Activated CD4-positive, alpha-beta T cell treated with anti-CD3 and anti-CD28 coated beads, Interleukin-2, amount 50 U/mL, for 16 hours (primary cell): ENCODE measurements at regions not wholly inside any gene's neighbourhood (a gene's known extent, or its start where the extent isn't known, plus 50 kb on each side); places are given as distances from the start of the nearest gene placed in this dataset.

Source experiments
- DNase-seq: peaks from one replicate; pipeline ENCODE4 v3.0.0-alpha.2; 2020

DNA sequence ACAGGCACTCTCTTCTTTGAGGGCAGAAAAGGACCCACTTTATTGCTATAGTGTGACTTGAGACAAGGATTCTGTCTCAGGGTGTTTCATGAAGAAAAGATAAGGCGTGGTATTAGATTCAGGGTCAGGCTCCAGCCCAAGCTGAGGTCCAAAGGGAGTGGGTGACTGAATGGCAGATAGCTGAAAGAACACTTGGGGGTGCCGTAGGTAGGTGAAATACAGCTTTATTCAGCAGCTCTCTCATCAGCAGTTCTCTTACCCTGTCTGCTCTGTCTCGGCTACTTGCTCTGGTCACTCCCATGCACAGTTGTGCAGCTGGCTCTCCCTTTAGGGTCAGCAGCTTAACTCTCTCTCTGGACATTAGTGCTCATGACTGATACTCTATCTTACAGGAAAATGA is 379.9 kb downstream of the LPIN1 start:
- no peak for DNase-seq

DNA sequence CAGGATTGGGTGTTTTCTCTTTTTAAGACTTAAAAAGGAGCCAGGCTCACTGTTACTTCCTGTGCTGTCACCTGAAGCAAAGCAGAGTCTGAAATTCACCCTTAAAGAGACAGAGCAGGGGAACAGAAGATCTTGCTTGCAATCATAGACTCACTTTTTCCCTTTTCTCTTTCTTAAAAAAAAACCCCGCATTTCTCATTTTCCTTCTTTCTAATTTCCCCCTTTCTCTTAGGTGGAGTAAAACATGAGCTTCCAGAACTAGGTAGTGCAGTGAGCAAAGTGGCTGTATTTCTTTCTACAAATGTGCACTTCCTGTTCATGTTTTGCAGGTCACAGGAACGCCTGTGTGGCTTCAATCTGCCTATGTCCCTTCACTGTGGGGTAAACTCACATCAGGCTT is 381.2 kb downstream of the LPIN1 start:
- no peak for DNase-seq

DNA sequence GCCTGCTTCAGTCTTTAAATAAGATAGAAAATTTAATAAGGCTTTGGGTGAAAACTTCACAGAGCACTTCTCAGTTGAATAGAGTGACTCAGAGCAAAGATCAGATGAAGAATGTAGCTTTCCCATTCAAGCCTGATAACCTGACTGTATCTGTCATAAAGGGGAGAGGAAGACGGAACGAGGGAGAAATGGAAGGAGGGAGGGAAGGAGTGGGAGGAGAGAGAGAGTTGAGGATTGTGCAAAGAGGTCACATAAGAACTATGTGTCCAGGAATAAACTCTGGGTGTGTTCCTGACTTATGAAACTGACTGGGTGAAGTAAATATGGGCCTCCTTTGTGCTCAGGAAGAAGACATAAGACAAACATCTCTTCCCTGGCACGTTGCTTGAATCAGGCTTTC is 385.5 kb downstream of the LPIN1 start:
- no peak for DNase-seq

DNA sequence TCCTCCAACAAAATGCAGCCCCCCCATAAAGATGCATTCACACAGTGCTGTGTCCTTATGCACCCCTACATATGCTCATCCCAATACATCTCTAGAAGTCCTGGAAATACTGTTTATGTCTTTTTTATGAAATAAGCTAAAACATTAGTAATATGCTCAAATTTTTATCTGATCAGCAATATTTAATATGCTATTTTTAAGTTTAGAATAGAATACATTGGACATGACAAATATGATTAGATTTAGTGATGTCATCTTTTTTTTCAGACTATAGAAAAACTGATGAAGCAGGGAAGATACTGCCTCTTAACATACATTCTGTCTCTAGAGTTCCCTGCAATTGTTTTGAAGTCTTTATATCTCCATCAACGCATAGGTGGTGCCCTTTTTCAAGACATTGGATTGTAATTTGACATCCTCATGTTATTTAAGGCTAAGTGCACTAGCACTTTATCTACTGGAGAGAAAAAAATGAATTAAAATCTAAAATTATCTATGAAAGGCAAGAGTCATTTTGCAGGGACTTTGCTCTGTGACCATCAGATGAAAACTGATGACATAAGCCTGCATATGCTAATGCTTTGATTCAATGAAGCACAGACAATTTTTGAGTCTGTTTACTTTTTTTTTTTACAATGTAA is 395.3 kb downstream of the LPIN1 start:
- no peak for DNase-seq

DNA sequence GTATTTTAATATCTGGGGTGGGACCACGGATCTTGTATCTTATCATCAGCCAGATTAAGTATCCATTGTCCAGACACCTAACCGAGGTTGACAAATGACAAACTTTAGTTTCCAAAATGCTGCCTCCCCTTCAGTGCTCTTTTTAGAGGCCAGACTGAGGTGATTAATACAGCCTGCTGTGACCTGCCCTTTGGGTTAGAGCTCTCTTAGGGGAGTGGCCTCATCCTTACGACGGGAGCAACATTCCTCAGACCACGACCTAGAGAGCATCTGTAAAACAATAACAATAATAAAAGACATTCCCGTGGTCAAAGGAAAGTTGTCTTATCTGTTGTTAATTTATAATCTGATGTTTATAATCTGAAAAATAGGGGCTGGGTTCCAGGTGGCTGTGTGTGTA is 405.3 kb downstream of the LPIN1 start:
- no peak for DNase-seq

DNA sequence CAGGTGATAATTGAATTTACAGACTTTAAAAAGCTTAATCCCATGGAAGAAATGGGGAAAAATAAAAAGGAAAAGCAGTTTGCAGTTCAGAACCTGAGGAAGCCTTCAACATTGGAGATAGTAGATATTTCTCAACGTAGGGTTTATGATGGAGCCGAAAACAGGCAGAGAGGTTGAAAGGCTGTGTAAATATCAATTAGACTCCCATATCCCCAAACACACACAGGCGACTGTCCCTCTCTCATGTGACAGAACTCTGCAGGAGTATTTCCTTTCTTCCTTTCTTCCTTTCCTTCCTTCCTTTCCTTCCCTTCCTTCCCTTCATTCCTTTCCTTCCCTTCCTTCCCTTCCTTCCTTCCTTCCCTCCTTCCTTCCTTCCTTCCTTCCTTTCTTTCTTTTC is 406.5 kb downstream of the LPIN1 start:
- no peak for DNase-seq

DNA sequence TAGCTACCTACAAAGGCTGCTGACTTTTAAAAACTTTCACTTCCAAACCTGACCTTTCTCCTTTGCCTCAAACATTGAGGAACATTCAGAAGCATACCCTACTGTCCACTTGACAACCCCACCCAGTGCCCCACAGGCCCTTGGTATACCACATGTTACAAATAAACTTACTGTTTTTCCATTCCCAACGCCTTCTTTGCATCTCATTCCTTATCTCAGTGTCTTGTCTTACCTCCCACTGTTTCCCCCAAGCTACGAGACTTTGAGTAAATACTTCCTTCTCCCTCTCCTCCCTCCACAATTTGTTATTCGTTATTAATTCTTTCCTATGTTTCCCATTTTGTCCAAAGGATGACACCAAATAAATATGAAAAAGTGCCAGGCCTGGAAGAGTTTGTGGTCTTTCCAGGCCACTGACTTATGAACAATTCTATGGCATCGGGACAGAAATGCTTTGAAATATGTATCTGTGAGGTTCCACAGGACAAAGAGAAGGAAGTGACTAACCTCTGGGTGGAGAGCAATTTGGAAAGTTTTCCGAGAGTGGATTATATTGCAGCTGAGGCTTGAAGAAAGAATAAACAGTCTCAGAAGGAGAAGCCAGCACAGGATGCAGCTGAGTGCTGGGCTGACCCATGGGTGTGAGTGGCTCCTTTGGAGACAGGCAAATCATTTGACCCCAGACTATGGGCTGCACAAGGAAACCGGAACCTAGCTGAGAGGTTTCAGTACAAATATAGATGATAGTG is 409.0 kb downstream of the LPIN1 start:
- DNase-seq, result no peak

DNA sequence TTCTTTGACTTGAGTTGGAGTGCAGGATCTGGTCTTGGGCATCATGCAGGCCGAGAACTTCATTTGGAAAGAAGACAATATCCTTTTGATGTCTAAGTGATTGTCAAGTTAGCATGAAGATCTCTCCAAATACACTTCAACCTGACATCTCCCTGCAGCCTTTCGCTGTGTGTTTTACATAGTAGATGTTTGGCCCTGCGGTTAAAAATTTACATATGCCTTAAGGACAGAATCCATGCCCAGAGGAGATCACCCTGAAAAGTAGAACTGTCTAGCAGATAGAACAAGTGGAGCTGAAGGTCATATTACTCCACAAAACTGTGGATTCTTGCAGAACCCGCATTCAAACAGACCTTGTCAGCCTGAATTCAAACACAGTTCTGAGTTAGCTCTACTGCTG is 409.9 kb downstream of the LPIN1 start:
- DNase-seq, result no peak

DNA sequence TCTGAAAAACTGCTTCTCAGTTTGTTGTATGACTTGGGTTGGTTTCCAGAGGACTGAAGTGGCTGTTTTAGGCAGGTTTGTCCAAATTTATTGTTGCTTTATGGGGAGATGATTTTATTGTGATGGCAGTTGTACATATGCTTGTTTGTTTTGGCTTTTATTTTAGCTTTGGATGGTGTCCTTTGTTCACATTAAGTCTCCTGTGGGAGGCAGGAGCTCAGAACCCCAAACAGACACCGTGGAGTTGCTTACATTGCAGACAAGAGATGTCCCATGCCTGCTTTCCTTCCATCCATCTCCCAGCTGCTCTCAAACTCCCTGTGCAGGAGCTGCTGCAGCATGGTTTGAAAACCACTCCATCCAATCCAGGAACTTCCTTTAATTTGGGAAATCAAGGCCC is 414.7 kb downstream of the LPIN1 start:
- no peak for DNase-seq

DNA sequence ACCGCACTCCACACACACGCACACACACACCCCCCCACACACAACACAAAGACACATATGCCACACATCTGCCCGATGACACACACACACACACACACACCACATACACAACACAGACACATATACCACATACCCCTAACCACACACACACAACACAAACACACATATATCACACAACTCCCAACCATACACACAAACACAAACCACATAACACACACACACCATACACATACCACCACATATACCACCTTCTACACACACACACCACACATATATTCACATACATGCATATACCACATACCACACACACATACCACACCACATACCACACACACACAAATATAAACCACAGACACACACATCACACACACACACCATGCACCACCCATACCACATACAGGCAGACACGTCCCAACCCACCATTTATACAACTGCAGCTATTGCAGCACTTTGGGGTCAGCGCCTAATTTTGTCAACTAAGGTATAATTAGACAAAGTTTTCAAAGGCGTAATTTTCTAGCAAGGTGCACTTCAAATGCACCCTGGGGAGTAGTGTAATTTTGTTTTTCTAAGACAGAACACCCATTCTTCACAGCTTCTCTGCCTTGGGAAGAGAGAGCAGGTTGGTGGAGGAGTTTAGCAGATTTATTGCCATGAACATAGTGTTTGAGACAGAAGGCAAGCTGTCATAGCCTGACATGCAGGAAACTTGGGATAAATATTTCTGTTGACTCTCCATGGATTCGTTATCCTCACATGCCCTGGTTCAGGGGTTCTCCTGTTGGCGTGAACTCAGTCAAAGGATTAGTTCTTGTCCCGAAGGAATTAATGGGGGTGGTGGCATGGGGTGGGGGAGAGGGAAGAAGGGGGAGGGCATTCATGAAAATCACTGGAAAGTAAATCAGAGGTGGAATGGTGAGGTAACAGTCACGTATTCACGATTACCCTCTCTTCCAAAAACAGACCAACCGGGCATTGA is 416.1 kb downstream of the LPIN1 start:
- no peak for DNase-seq

DNA sequence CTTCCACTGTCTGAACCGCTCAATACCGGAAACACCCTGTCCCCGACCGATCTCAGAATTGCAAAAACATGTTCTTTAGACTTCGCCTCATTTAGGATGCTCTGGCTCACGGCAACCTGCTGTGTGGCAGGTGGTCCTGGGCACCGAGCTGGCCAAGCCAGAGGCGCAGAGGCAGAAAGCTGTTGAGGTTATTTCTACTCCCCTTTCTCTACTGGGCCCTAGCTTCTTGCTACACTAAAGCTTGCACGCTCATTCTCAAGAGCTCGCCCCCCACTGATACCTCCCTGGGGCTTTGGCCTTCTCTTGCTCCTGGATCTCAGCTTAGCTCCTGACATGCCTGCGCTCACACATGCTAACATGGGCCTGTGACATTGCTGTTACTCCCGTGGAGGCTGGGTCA is 417.4 kb downstream of the LPIN1 start:
- no peak for DNase-seq

DNA sequence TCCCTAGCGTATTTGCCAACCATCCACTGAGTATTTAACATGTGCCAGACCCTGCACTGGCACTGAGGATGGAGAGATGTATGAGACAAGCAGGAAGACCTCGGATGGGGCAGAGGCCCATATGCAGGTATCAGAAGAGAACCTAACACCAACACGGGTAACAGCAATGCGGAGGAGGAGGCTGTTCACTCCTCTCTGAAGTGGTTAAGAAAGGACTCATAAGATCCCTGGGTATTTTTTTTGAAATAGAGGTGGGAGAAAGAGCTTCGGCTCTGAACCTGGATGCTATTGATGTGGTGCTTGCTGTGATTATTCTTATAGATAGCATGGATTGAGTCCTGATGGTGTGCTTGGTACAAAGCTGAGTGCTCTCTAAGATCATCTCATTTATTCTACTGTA is 418.3 kb downstream of the LPIN1 start:
- no peak for DNase-seq

DNA sequence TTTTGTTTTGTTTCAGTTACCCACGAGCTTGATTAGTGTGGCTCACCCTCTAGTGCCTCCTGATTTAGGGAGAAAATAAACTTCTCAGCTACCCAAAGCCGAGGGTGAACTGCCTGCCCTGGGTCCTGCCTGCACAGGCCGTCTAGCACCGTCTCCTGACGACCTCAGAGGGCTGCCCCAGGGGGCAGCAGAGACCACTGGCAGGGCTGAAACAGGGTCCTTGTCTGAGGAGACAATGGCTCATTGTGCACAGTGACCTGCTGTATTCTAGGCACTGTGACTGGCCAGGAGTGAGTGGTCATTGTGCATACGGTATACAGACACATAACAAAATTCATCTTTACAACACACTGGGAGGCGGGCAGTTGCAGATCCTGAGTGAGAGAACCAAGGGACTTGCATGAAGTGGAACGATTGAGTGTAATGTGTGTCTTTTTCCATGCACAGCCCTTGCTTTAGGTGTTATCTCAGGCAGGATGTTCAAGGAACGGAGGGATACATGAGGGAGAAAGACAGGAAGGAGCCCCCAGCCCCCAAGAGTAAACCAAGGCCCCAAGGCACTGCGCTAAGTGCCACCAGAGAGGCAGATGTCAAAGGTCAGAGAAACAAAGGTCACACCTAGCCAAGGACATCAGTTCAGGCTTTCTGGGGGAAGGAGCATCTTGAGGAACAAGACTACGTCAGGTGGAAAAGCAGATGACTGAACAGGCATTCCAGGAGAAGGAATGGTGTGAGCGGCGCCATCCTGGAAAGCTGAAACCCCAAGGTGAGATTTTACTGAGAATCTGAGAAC is 421.3 kb downstream of the LPIN1 start:
- no peak for DNase-seq

DNA sequence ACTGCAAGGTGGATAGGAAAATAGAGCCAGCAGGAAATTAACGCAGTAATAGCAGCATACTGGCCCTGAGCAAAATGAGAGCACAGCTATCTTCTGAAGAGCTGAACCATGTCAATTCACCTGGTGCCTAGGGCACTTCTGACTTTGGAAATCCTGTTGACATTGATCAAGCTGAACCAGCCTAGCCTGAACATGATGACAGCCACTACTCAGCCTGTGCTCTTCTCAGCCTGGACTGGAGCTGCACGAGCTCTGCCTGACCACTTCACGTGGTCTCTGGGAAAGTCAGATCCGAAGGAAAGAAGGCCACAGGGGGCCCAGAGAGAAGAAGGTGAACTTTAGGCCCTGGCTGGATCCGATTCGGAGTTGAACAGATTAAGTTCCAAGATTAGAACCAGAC is 421.9 kb downstream of the LPIN1 start:
- no peak for DNase-seq

DNA sequence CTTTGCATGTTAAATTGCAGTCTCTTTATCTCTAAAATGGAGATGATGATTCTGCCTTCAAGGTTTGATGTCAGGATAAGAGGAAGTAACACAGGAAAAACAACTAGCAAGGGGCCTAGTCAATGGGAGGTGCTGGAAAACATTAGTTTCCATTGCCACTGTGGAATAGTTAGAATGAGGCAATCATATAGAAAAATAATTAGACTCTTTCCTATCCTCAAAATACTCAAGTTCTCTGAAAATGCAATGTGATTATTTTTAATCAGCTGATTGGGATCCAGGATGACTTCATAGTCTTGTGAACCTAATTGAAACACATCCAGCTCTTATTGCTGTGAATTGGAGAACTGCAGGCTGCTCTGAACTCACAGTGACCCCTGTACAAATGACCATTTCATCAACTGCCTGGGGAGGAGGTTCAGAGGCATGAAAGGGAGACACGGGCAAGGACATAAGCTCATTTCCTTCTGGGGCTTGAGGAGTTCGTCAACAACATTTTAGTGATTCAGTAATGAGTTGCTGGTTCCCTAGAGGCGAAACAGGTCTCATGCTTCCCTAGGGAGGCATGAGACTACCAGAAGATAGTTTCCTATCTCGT is 422.5 kb downstream of the LPIN1 start:
- no peak for DNase-seq

DNA sequence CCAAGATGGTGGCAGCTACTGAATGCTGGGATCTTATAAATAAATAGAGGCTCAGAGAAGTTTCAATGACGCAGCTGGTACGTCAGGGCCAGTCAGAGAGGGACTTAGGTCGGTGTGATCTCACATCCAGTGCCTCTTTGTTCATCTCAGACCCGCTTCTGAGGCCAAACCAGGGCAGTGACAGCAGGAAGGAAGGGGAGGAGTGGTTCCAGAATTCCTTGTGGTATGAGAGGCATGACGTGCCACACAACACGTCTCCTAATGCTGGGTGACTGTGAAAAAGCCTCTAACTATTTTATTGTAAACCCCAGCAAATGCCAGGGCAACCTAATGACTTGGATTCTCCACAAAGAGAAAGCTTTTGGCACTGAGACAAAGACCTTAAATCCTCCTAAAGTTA is 423.3 kb downstream of the LPIN1 start:
- no peak for DNase-seq

DNA sequence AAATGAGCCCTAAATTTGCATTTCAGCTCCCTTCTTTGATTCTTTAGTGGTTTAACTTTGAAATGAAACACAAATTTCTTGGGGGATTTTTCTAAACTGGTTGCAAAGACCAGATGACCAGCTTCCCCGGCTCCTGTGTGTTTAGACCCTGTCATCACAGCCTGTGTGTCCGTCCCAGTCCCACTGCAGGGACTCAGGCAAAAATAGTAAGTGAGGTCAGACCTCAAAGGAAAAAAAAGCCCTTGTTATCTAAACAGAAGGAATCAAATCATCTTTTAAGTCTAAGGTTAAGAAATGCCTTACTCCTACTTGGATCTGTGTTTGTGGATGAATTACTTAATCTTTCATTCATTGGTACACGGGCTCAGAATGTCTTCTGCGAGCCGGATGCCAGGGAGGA is 423.7 kb downstream of the LPIN1 start:
- no peak for DNase-seq

DNA sequence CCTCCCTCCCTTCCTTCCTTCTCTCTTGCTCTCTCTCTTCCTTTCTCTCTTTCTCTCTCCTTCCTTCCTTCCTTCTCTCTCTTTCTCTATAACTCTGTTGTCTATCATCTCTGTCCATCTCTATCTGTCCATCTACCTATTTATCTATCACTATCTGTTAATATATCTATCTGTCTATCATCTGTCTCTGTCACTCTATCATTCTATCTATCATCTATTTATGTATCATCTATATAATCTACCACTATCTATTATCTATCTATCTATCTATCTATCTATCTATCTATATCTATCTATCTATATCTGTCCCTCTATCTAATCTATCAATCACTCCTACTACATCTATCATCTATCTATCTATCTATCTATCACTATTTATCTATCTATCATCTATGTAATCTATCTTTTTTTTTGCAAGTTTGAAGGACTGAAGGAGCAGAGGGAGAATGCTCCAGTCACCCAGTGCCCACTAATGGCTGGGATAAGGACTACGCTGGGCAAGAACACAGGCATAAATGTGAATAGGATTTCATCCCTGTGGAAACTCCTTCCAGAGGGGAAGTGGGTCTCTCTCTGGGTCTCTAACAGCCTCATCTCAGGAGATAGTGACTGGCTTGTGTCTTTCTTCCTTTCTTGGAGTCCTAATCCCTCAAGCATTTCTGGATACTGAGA is 427.0 kb downstream of the LPIN1 start:
- DNase-seq, result no peak

DNA sequence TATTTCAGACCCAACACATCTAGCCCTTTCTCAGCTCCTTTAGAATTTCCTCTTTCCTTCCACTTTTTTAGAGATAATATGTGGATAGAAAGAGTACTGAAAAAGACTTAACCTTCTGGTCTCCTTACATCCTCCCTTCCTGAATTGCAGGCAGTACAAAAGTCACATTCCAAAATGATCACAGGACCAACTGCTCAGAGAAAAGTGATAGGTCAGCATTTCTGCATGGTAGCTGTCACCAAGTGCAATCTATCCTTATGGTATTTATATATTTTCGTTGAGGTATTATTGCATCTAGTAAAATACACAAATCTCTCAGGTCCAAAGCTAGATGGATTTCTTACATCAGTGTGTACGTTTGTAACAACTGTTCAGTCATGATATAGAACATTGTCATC is 427.5 kb downstream of the LPIN1 start:
- no peak for DNase-seq

DNA sequence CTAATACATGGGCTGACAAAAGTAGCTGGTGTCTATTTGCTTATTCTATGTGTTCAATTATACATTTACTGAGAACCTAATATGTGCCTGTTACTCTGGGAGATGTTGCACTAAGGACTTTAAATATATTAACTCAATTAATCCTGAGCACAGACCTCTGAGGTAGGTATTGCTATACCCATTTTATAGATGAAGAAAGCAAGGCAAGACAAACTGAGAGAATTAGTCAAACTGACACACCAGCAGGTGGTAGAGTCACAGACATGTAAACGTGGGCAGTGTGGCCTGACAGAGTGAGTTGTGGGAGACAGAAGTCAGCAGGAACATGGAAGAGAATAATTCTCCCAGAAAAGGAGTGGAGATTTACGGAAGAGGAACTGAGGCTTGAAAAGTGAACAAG is 428.9 kb downstream of the LPIN1 start:
- DNase-seq, result no peak

DNA sequence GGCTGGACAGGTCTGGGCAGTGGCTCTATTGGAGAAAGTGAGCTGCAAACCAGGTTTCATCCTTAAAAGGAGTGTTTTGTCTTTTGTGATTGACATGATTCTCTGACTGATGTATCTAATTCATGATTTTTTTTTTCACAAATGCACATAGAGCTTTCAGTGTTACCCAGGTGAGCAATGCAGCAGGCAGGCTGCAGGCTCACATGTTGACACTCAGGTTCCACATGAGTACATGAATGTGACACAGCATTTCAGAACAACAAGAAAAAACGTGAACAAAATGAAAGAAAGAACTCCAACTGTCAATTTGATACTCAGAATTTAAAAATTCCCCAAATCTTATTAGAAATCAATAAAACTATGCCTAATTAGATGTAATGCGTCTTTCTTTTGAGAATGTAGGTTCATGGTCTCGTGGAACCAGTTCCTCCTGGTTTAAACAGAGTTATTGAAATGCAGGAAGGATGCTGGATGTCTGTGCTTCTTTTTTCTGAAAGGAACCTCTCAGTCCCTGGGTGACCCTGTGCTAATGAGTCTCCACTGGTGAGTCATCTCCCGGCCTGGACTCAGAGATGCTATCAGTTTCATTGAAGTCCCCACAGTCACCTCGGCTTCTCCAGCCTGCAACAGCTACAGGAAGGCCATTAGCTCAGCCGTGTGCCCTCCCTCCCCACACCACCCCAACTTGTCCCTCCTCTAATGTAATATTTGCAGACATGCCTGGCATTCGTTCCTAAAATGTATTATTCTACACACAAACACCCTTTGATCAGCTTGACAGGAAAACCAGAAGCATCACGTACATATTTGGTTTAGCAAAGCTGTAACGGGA is 430.4 kb downstream of the LPIN1 start:
- no peak for DNase-seq
